Thoracic aorta (tissue), 2 donors: ENCODE measurements at regions not wholly inside any gene's neighbourhood (a gene's known extent, or its start where the extent isn't known, plus 50 kb on each side); places are given as distances from the start of the nearest gene placed in this dataset.

ENCODE experiments used
- ATAC-seq: fragments of 150-250 bp; one replicate; pipeline ENCODE4 v1.8.0; 2017; ENCODE audit warnings: low read depth; ENCODE audit not compliant: insufficient number of reproducible peaks, low FRiP score
- DNase-seq: peaks from one replicate; pipeline ENCODE4 v3.0.0-alpha.2; 2020; ENCODE audit warnings: low spot score
- H3K27ac ChIP-seq, 2 donors: fragments of 200-600 bp; sonication (generic); 1 replicate in 1 of 2; 2 replicates in 1 of 2; pipeline ENCODE4 v1.5.1; 2016; ENCODE audit warnings: mild to moderate bottlenecking in 2 of 2, moderate library complexity in 2 of 2
- H3K27me3 ChIP-seq: fragments of 200-600 bp; sonication (generic); replicated peaks from 2 replicates; pipeline ENCODE4 v1.6.0; 2016; ENCODE audit warnings: mild to moderate bottlenecking; ENCODE audit not compliant: insufficient read depth
- H3K36me3 ChIP-seq: fragments of 200-600 bp; sonication (generic); one replicate; pipeline ENCODE4 v1.5.1; 2016
- H3K4me1 ChIP-seq, 2 donors: fragments of 200-600 bp; sonication (generic); 1 replicate in 1 of 2; 2 replicates in 1 of 2; pipeline versions ENCODE4 v1.5.1 to v1.6.0; 2016; ENCODE audit warnings: low read depth in 2 of 2, mild to moderate bottlenecking in 1 of 2; ENCODE audit not compliant: control insufficient read depth in 1 of 2
- H3K4me3 ChIP-seq: fragments of 200-600 bp; sonication (generic); 2 replicates; pipeline ENCODE4 v1.5.1; 2016; ENCODE audit warnings: mild to moderate bottlenecking
- H3K9me3 ChIP-seq: fragments of 200-600 bp; sonication (generic); 2 replicates; pipeline ENCODE4 v1.5.1; 2016
- CTCF ChIP-seq: fragments of 200-600 bp; sonication (generic); IDR thresholded peaks from one replicate; pipeline ENCODE4 v1.5.1; 2019; ENCODE audit warnings: antibody characterized with exemption

DNA sequence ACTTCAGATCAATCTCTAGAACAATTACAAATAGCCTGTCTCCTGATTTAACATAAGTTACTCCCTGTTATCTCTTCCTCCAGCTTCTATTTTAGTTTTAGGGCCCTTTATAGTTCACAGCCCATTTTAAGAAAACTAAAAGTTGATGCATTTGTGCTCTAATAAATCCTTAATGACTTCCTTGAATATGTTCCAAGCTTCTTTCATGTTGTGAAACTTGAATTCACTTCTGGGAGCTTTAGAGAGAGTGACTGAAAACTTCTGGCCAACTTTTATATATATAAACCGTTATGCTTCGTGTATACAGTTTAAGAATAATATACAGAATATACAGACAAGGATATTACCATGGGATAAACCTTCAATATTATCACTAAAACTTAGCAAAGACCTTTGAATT, 366.8 kb downstream of the TBC1D4 start:
- ATAC-seq (no peak), DNase-seq (no peak)
- no peak for TF ChIP-seq CTCF
- no peaks in the 10 kb centered on the region for H3K27me3 ChIP-seq
- H3K27ac ChIP-seq, result no peak overlapping the region
- no peaks in the 10 kb centered on the region for H3K4me1 ChIP-seq
- no peak overlapping the region for H3K4me3 ChIP-seq
- H3K9me3 ChIP-seq, result no peaks in the 10 kb centered on the region
- no peaks in the 10 kb centered on the region for H3K36me3 ChIP-seq

DNA sequence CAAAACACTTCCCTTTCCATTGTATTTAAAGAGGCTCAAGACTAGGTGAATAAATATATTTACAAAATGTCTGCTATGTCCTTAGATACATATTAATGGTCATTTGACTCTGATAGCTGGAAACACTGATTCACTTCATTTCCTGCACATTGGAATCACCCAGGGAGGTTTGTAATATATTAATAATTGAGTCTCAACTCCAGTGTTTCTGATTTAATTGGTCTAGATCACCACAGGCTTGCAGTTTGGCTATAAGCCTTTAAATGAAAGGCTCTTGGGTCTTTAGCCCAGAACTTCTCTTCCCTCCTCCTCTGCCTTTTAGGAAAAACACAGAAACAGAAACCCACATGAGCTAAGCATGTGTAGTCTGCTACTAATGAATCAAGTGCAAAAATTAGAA, 378.0 kb downstream of the TBC1D4 start:
- no peak for ATAC-seq
- peaks cover 4% of the 10 kb centered on the region for H3K9me3 ChIP-seq
- H3K4me3 ChIP-seq, result no peak overlapping the region
- H3K27ac ChIP-seq, result no peak overlapping the region
- no peaks in the 10 kb centered on the region for H3K27me3 ChIP-seq
- H3K4me1 ChIP-seq, result peaks cover 0 to 8% of the 10 kb centered on the region in 2 donors
- DNase-seq, result no peak
- no peaks in the 10 kb centered on the region for H3K36me3 ChIP-seq
- TF ChIP-seq CTCF, result no peak

GRCh38 chr13:75102001-75102716, 379.8 kb downstream of the TBC1D4 start:
- Histone ChIP-seq H3K27me3 (no peaks in the 10 kb centered on the region), H3K36me3 (no peaks in the 10 kb centered on the region), H3K4me3 (no peak overlapping the region), H3K9me3 (peaks cover 3% of the 10 kb centered on the region), H3K27ac (no peak overlapping the region), H3K4me1 (peaks cover 0 to 9% of the 10 kb centered on the region in 2 donors)
- ATAC-seq (no peak), DNase-seq (no peak)
- TF ChIP-seq CTCF, result no peak

- H3K9me3 ChIP-seq, result no peaks in the 10 kb centered on the region
- H3K27ac ChIP-seq, result no peak overlapping the region
- no peak overlapping the region for H3K4me3 ChIP-seq
- H3K36me3 ChIP-seq, result no peaks in the 10 kb centered on the region
- peaks cover 0 to 9% of the 10 kb centered on the region in 2 donors for H3K4me1 ChIP-seq
- H3K27me3 ChIP-seq, result no peaks in the 10 kb centered on the region
- DNase-seq, result no peak
- ATAC-seq, result no peak
- no peak for TF ChIP-seq CTCF
These were observed 380.6 kb downstream of the TBC1D4 start for GRCh38 chr13:75101348-75101747.

DNA sequence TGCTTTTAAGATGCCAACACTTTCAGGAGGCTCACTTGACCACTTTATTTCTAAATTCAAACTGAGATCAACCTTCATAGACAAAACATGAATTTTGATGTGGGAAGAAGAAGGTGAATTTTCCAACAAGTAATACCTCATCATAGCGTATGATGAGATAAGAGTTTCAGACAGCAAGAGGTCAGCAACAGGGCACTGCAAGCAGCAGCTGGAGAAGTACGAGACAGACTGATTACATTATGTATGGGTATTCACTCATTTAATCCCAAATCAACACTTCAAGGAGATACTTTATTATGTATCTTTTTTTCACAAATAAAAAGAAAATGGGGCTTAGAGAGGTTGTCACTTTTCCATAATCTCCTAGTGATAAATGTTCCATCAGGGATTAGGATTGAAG, 389.8 kb downstream of the TBC1D4 start:
- no peak for TF ChIP-seq CTCF
- ATAC-seq (no peak), DNase-seq (no peak)
- no peak overlapping the region for H3K4me3 ChIP-seq
- no peaks in the 10 kb centered on the region for H3K4me1 ChIP-seq
- H3K36me3 ChIP-seq, result no peaks in the 10 kb centered on the region
- H3K27me3 ChIP-seq, result no peaks in the 10 kb centered on the region
- no peak overlapping the region for H3K27ac ChIP-seq
- H3K9me3 ChIP-seq, result no peaks in the 10 kb centered on the region
